Osteocyte (in vitro differentiated cells): ENCODE measurements at regions not wholly inside any gene's neighbourhood (a gene's known extent, or its start where the extent isn't known, plus 50 kb on each side); places are given as distances from the start of the nearest gene placed in this dataset.

Experiments used
- DNase-seq: peaks from one replicate; pipeline ENCODE4 v3.0.0; 2021; ENCODE audit warnings: mixed read lengths; ENCODE audit not compliant: unreplicated experiment; ENCODE audit errors: extremely low spot score
- H3K27ac Mint-ChIP-seq: one replicate; pipeline ENCODE4 v1.8.0; 2021; ENCODE audit warnings: mild to moderate bottlenecking, mixed read lengths; ENCODE audit not compliant: unreplicated experiment
- H3K27me3 Mint-ChIP-seq: one replicate; pipeline ENCODE4 v1.8.0; 2021; ENCODE audit warnings: mixed read lengths; ENCODE audit not compliant: unreplicated experiment
- H3K36me3 Mint-ChIP-seq: one replicate; pipeline ENCODE4 v1.8.0; 2021; ENCODE audit warnings: mixed read lengths; ENCODE audit not compliant: unreplicated experiment
- H3K4me1 Mint-ChIP-seq: one replicate; pipeline ENCODE4 v1.8.0; 2021; ENCODE audit warnings: mixed read lengths; ENCODE audit not compliant: unreplicated experiment
- H3K4me3 Mint-ChIP-seq: one replicate; pipeline ENCODE4 v1.8.0; 2021; ENCODE audit warnings: mild to moderate bottlenecking, moderate library complexity, mixed read lengths; ENCODE audit not compliant: unreplicated experiment
- H3K9me3 Mint-ChIP-seq: one replicate; pipeline ENCODE4 v1.8.0; 2021; ENCODE audit warnings: mixed read lengths; ENCODE audit not compliant: unreplicated experiment
- TF ChIP-seq, protein P1 (sequence below): fragments of 200-600 bp; sonication (generic); IDR thresholded peaks from 2 replicates; pipeline ENCODE4 v1.5.0; 2021; ENCODE audit warnings: antibody characterized with exemption, mild to moderate bottlenecking, moderate library complexity

DNA sequence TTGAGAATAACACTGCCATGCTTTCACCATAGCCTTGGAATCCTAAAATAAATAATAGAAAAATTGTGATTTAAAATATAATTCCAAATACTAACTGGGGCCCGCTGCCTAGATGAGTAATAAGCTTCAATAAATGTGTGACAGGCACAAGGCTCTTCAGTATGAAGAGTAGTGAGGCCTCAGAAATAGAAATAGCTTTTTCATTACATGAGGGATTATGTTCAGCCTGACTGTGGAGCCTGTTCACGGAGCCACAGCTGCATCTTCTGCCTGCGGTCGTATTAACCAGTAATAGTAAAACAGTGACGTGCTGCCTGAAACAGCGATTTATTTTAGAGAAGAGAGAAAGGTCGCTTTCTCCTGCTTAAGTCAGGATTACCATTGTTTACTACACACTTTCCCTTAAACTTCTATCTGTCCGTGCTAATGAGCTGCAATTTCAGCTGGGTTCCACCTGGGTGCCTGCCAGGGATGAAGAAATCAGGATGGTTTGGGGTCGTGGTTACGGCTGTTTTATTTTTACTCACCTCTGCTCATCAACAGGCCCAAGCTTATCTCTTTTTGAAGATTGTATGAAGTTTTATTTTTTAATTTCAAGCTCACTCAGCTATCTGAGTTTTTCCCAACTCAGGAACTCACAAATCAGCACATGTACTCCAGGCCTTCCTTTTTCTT, 284.9 kb upstream of the WWC1 start:
- H3K27me3 Mint-ChIP-seq, result no peaks in the 10 kb centered on the region

DNA sequence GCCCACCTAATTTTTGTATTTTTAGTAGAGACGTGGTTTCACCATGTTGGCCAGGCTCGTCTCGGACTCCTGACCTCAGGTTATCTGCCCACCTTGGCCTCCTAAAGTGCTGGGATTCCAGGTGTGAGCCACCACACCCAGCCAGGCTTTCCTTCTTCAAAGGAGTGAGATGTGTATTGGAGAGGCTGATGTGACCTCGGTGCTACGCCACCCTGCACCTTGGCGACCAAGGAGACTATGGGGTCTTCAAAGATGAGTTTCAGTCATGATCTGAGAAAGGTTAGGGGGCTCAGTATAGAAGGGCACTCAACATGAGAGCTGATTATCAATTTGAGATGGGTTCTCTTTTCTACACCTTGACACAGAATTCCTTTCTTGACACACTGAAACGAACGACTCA, 284.2 kb upstream of the WWC1 start:
- Mint-ChIP-seq H3K27me3 (no peaks in the 10 kb centered on the region), H3K4me3 (no peak overlapping the region), H3K9me3 (no peaks in the 10 kb centered on the region), H3K4me1 (peaks cover 10% of the 10 kb centered on the region), H3K36me3 (no peaks in the 10 kb centered on the region), H3K27ac (no peak overlapping the region)
- no peak for DNase-seq
- TF ChIP-seq, protein P1, sequence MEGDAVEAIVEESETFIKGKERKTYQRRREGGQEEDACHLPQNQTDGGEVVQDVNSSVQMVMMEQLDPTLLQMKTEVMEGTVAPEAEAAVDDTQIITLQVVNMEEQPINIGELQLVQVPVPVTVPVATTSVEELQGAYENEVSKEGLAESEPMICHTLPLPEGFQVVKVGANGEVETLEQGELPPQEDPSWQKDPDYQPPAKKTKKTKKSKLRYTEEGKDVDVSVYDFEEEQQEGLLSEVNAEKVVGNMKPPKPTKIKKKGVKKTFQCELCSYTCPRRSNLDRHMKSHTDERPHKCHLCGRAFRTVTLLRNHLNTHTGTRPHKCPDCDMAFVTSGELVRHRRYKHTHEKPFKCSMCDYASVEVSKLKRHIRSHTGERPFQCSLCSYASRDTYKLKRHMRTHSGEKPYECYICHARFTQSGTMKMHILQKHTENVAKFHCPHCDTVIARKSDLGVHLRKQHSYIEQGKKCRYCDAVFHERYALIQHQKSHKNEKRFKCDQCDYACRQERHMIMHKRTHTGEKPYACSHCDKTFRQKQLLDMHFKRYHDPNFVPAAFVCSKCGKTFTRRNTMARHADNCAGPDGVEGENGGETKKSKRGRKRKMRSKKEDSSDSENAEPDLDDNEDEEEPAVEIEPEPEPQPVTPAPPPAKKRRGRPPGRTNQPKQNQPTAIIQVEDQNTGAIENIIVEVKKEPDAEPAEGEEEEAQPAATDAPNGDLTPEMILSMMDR, result no peak

More for the DNA sequence above, 284.9 kb upstream of the WWC1 start:
- Mint-ChIP-seq H3K4me1 (peaks cover 10% of the 10 kb centered on the region), H3K9me3 (no peaks in the 10 kb centered on the region), H3K4me3 (no peak overlapping the region), H3K36me3 (no peaks in the 10 kb centered on the region), H3K27ac (no peak overlapping the region)
- TF ChIP-seq, protein P1, result no peak
- DNase-seq, result no peak

DNA sequence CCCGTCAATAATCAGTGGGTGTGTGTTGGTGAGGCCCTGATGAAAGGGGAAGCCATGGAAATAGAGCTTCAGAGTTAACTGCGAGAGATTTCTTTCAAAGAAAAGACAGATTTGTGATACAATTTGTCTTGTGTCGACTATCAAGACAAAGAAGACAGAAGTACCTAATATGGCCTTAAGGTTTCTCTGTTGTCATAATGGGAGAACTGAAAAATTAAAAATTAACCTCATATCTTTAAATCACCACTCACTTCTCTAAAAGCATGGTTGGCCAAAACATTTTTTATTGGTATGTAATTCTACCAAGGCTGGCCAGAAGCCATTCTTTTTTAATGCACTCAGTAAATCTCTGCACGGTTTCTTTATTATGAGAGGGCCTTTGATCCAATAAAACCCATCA, 282.9 kb upstream of the WWC1 start:
- Mint-ChIP-seq H3K9me3 (no peaks in the 10 kb centered on the region), H3K4me1 (peaks cover 10% of the 10 kb centered on the region), H3K4me3 (no peak overlapping the region), H3K27ac (no peak overlapping the region), H3K27me3 (no peaks in the 10 kb centered on the region), H3K36me3 (no peaks in the 10 kb centered on the region)
- TF ChIP-seq, protein P1, result no peak
- DNase-seq, result no peak

DNA sequence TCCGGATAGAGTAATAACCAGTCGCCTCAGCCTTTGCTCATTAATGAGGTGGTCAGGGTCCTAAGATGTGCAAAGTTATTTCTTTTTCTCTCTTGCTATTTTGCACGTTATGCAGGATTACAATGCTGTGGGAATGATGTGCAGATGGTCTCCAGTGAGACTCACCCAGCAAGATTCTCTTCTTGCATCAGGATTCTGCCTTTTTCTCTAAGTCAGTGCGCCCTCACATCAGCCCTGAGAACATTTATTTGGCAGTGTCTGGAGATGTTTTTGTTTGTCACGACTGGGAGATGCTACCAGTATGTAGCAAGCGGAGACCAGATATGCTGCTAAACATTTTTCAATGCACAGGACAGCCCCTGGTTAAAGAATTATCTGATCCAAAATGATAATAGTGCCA, 280.3 kb upstream of the WWC1 start:
- Mint-ChIP-seq H3K27me3 (no peaks in the 10 kb centered on the region), H3K4me1 (no peaks in the 10 kb centered on the region), H3K4me3 (no peak overlapping the region), H3K27ac (no peak overlapping the region), H3K9me3 (no peaks in the 10 kb centered on the region), H3K36me3 (no peaks in the 10 kb centered on the region)
- TF ChIP-seq, protein P1, result no peak
- no peak for DNase-seq

DNA sequence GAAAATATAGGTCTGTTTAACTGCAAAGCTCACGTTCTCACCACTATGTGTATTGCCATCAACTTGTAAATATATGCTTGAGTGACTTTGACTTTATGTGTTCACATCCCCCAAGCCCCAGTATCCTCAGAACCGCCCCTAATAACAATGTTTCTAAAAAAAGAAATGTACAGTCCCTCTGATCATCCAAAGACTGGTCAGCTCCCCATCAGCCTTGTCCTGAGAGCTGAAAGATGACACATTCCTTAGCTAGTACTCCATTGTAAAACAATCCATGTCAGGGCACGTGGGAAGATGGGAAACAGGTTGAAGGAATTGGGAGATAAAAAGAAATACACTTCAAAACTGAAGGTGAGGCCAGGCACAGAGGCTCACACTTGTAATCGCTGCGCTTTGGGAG, 279.4 kb upstream of the WWC1 start:
- H3K27ac Mint-ChIP-seq, result no peak overlapping the region

More for the DNA sequence above, 279.4 kb upstream of the WWC1 start:
- no peak for DNase-seq
- Mint-ChIP-seq H3K4me3 (no peak overlapping the region), H3K4me1 (no peaks in the 10 kb centered on the region), H3K36me3 (no peaks in the 10 kb centered on the region), H3K9me3 (no peaks in the 10 kb centered on the region), H3K27me3 (no peaks in the 10 kb centered on the region)
- TF ChIP-seq, protein P1, result no peak
